ENCODE measurements at regions not wholly inside any gene's neighbourhood (a gene's known extent, or its start where the extent isn't known, plus 50 kb on each side); places are given as distances from the start of the nearest gene placed in this dataset.

- TF ChIP-seq CTCF (IDR thresholded peaks at IDR 0.05; ENCODE audit: insufficient read depth, low read length, poor library complexity, severe bottlenecking), result no peak
- no peak for DNase-seq (ENCODE audit: low read depth)
- H3K36me3 ChIP-seq (ENCODE audit: control insufficient read depth, insufficient read depth, low read length), result no peaks in the 10 kb centered on the region
- no peak overlapping the region for H3K4me3 ChIP-seq (ENCODE audit: low read depth, low read length)
- no peaks in the 10 kb centered on the region for H3K27me3 ChIP-seq (ENCODE audit: control insufficient read depth, insufficient read depth, low read length)
These were observed 514.8 kb upstream of the MYT1L start for GRCh38 chr2:2845806-2846315.

- no peak for TF ChIP-seq CTCF (IDR thresholded peaks at IDR 0.05; ENCODE audit: insufficient read depth, low read length, poor library complexity, severe bottlenecking)
- no peaks in the 10 kb centered on the region for H3K27me3 ChIP-seq (ENCODE audit: control insufficient read depth, insufficient read depth, low read length)
- DNase-seq (ENCODE audit: low read depth), result no peak
- no peak overlapping the region for H3K4me3 ChIP-seq (ENCODE audit: low read depth, low read length)
- H3K36me3 ChIP-seq (ENCODE audit: control insufficient read depth, insufficient read depth, low read length), result no peaks in the 10 kb centered on the region
These were observed 514.2 kb upstream of the MYT1L start for GRCh38 chr2:2845267-2845666.

- no peak for DNase-seq (ENCODE audit: low read depth)
- peak; percentile 25 for TF ChIP-seq CTCF (IDR thresholded peaks at IDR 0.05; ENCODE audit: insufficient read depth, low read length, poor library complexity, severe bottlenecking)
- Histone ChIP-seq H3K27me3 (ENCODE audit: control insufficient read depth, insufficient read depth, low read length) (no peaks in the 10 kb centered on the region), H3K4me3 (ENCODE audit: low read depth, low read length) (no peak overlapping the region), H3K36me3 (ENCODE audit: control insufficient read depth, insufficient read depth, low read length) (no peaks in the 10 kb centered on the region)
These were observed 513.0 kb upstream of the MYT1L start for GRCh38 chr2:2843969-2844548.

- DNase-seq (ENCODE audit: low read depth), result no peak
- H3K4me3 ChIP-seq (ENCODE audit: low read depth, low read length), result no peak overlapping the region
- no peak for TF ChIP-seq CTCF (IDR thresholded peaks at IDR 0.05; ENCODE audit: insufficient read depth, low read length, poor library complexity, severe bottlenecking)
- no peaks in the 10 kb centered on the region for H3K27me3 ChIP-seq (ENCODE audit: control insufficient read depth, insufficient read depth, low read length)
- no peaks in the 10 kb centered on the region for H3K36me3 ChIP-seq (ENCODE audit: control insufficient read depth, insufficient read depth, low read length)
These were observed 511.4 kb upstream of the MYT1L start for GRCh38 chr2:2842466-2842865.

- Histone ChIP-seq H3K27me3 (ENCODE audit: control insufficient read depth, insufficient read depth, low read length) (no peaks in the 10 kb centered on the region), H3K36me3 (ENCODE audit: control insufficient read depth, insufficient read depth, low read length) (no peaks in the 10 kb centered on the region), H3K4me3 (ENCODE audit: low read depth, low read length) (no peak overlapping the region)
- TF ChIP-seq CTCF (IDR thresholded peaks at IDR 0.05; ENCODE audit: insufficient read depth, low read length, poor library complexity, severe bottlenecking), result no peak
- DNase-seq (ENCODE audit: low read depth), result no peak
These were observed 509.7 kb upstream of the MYT1L start for GRCh38 chr2:2840681-2841300.

Measured in kidney epithelial cell (primary cell).